HL-60 (cell line): ENCODE measurements at regions not wholly inside any gene's neighbourhood (a gene's known extent, or its start where the extent isn't known, plus 50 kb on each side); places are given as distances from the start of the nearest gene placed in this dataset.

Experiments
- TF ChIP-seq, protein P1 (sequence below): IDR thresholded peaks from one replicate; pipeline ENCODE4 v1.5.1; 2011; ENCODE audit warnings: low read length, control low read depth, inconsistent platforms; ENCODE audit not compliant: insufficient read depth
- TF ChIP-seq, protein P2 (sequence below): IDR thresholded peaks from 2 replicates; pipeline ENCODE4 v1.6.1; 2012; ENCODE audit warnings: low read depth; ENCODE audit not compliant: insufficient replicate concordance

DNA sequence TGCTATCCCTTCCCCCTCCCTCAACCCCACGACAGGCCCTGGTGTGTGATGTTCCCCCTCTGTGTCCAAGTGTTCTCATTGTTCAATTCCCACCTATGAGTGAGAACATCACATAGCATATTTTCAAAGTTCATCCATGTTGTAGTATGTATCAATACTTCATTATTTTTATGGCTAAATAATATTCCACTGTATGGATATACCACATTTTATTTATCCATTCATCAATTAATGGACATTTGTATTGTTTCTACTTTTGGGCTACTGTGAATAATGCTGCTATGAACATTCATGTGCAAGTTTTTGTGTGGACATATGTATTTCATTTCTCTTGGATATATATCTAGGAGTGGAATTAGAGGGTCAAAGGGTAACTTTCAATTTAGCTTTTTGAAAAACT, 58.7 kb upstream of the ARMC2 start:
- TF ChIP-seq, protein P1, sequence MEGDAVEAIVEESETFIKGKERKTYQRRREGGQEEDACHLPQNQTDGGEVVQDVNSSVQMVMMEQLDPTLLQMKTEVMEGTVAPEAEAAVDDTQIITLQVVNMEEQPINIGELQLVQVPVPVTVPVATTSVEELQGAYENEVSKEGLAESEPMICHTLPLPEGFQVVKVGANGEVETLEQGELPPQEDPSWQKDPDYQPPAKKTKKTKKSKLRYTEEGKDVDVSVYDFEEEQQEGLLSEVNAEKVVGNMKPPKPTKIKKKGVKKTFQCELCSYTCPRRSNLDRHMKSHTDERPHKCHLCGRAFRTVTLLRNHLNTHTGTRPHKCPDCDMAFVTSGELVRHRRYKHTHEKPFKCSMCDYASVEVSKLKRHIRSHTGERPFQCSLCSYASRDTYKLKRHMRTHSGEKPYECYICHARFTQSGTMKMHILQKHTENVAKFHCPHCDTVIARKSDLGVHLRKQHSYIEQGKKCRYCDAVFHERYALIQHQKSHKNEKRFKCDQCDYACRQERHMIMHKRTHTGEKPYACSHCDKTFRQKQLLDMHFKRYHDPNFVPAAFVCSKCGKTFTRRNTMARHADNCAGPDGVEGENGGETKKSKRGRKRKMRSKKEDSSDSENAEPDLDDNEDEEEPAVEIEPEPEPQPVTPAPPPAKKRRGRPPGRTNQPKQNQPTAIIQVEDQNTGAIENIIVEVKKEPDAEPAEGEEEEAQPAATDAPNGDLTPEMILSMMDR: no peak
- TF ChIP-seq, protein P2, sequence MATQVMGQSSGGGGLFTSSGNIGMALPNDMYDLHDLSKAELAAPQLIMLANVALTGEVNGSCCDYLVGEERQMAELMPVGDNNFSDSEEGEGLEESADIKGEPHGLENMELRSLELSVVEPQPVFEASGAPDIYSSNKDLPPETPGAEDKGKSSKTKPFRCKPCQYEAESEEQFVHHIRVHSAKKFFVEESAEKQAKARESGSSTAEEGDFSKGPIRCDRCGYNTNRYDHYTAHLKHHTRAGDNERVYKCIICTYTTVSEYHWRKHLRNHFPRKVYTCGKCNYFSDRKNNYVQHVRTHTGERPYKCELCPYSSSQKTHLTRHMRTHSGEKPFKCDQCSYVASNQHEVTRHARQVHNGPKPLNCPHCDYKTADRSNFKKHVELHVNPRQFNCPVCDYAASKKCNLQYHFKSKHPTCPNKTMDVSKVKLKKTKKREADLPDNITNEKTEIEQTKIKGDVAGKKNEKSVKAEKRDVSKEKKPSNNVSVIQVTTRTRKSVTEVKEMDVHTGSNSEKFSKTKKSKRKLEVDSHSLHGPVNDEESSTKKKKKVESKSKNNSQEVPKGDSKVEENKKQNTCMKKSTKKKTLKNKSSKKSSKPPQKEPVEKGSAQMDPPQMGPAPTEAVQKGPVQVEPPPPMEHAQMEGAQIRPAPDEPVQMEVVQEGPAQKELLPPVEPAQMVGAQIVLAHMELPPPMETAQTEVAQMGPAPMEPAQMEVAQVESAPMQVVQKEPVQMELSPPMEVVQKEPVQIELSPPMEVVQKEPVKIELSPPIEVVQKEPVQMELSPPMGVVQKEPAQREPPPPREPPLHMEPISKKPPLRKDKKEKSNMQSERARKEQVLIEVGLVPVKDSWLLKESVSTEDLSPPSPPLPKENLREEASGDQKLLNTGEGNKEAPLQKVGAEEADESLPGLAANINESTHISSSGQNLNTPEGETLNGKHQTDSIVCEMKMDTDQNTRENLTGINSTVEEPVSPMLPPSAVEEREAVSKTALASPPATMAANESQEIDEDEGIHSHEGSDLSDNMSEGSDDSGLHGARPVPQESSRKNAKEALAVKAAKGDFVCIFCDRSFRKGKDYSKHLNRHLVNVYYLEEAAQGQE: no peak
